KMS-11 (cell line): ENCODE measurements at regions not wholly inside any gene's neighbourhood (a gene's known extent, or its start where the extent isn't known, plus 50 kb on each side); places are given as distances from the start of the nearest gene placed in this dataset.

ENCODE experiments used
- H2AFZ ChIP-seq: fragments of 200-600 bp; sonication (generic); 2 replicates; pipeline ENCODE4 v1.6.1; 2016; ENCODE audit warnings: antibody characterized with exemption, mixed run types, low read depth
- H3K27ac ChIP-seq: fragments of 200-600 bp; sonication (generic); 2 replicates; pipeline ENCODE4 v1.6.1; 2016; ENCODE audit warnings: mild to moderate bottlenecking, mixed run types
- H3K27me3 ChIP-seq: fragments of 200-600 bp; sonication (generic); 2 replicates; pipeline ENCODE4 v1.6.1; 2017; ENCODE audit warnings: mild to moderate bottlenecking, low read depth, mixed run types, moderate library complexity; ENCODE audit not compliant: insufficient read depth
- H3K36me3 ChIP-seq: fragments of 200-600 bp; sonication (generic); 2 replicates; pipeline ENCODE4 v1.6.1; 2017; ENCODE audit warnings: mild to moderate bottlenecking, mixed run types; ENCODE audit not compliant: insufficient read depth
- H3K4me1 ChIP-seq: fragments of 200-600 bp; sonication (generic); 2 replicates; pipeline ENCODE4 v1.6.1; 2016; ENCODE audit warnings: mild to moderate bottlenecking, low read depth, mixed run types; ENCODE audit not compliant: poor library complexity, severe bottlenecking
- H3K4me2 ChIP-seq: fragments of 200-600 bp; sonication (generic); 2 replicates; pipeline ENCODE4 v1.7.0; 2016; ENCODE audit warnings: mild to moderate bottlenecking, mixed run types
- H3K4me3 ChIP-seq: fragments of 200-600 bp; sonication (generic); IDR thresholded peaks from 2 replicates; pipeline ENCODE4 v1.6.1; 2017; ENCODE audit warnings: low read depth, low read length, mixed read lengths; ENCODE audit not compliant: insufficient read depth
- H3K79me2 ChIP-seq: fragments of 200-600 bp; sonication (generic); 2 replicates; pipeline ENCODE4 v1.6.1; 2016; ENCODE audit warnings: low read depth, mixed run types; ENCODE audit not compliant: insufficient read depth
- H3K9ac ChIP-seq: fragments of 200-600 bp; sonication (generic); 2 replicates; pipeline ENCODE4 v1.6.1; 2016; ENCODE audit warnings: mild to moderate bottlenecking, mixed run types
- H4K20me1 ChIP-seq: fragments of 200-600 bp; sonication (generic); 2 replicates; pipeline ENCODE4 v1.6.1; 2016; ENCODE audit warnings: mild to moderate bottlenecking, mixed run types; ENCODE audit not compliant: insufficient read depth
- TF ChIP-seq, protein P1 (sequence below): fragments of 200-600 bp; sonication (generic); conservative IDR thresholded peaks from 2 replicates; pipeline ENCODE4 v1.6.1; 2017; ENCODE audit warnings: low read depth, mild to moderate bottlenecking, antibody characterized with exemption, low read length, moderate library complexity, mixed read lengths

DNA sequence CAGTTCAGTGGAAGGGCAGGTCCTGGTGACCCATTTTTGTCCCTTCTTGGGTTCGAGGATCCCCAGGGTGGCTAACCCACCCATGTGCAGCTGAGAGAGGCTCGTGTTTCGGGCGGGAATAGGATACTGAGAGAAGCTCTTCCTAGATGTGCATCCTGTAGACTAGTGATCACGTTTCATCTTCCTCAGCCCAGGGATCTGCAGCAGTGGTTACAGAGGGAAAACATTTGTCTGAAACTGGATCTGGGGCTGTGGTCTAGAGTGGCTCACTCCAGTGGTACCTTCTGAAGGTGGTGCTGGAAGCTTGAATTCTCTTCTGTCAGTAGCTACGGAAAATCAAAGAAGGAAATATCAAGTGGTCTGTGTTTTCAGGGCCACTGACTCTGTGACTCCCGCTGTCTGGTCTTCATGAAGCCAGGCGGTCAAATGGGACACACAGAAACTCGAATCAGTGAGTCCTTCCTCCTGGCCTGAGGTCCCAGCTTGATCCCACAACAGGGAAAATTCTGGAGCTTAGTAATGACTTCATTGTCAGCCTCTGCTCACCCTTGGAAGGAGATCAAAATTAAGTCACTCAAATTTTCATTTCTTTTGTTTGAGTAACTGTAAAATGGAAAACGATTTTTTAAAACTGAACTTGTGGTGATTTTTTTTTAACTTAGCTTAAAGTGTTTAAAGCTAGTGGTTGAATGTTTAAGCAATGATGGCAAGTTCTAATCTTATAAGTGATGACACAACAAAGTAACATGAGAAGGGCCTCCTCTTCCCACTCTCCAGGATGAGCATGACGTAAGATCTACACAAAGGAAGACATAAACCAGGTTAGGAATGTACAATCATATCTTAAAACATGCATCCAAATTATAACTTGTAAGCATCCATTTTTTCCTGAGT, 469.3 kb upstream of the KLF6 start:
- Histone ChIP-seq H3K4me3 (no peak overlapping the region), H3K4me1 (no peaks in the 10 kb centered on the region), H3K4me2 (no peak overlapping the region), H3K27ac (no peak overlapping the region), H3K27me3 (no peaks in the 10 kb centered on the region), H2AFZ (no peak overlapping the region), H3K9ac (no peak overlapping the region), H4K20me1 (no peaks in the 10 kb centered on the region), H3K36me3 (no peaks in the 10 kb centered on the region), H3K79me2 (no peaks in the 10 kb centered on the region)
- TF ChIP-seq, protein P1, sequence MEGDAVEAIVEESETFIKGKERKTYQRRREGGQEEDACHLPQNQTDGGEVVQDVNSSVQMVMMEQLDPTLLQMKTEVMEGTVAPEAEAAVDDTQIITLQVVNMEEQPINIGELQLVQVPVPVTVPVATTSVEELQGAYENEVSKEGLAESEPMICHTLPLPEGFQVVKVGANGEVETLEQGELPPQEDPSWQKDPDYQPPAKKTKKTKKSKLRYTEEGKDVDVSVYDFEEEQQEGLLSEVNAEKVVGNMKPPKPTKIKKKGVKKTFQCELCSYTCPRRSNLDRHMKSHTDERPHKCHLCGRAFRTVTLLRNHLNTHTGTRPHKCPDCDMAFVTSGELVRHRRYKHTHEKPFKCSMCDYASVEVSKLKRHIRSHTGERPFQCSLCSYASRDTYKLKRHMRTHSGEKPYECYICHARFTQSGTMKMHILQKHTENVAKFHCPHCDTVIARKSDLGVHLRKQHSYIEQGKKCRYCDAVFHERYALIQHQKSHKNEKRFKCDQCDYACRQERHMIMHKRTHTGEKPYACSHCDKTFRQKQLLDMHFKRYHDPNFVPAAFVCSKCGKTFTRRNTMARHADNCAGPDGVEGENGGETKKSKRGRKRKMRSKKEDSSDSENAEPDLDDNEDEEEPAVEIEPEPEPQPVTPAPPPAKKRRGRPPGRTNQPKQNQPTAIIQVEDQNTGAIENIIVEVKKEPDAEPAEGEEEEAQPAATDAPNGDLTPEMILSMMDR: no peak

DNA sequence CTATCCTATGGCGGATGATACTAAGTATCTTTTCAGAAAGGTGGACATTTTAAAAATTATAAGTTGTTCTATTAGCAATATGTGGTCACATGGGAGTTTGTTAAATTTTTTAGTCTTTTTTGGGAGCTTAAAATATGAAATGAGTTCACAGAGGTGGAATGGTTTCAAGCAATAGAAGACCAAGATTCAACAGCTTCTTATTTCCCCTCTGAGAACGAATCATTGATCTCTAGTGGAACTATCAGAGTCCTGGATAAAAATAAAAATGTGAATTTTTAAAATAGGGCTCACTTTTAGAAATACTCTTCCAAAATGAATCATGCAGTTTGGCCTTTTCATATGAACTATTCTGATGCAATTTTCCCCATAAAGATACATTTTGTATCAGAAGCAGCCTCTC, 467.7 kb upstream of the KLF6 start:
- Histone ChIP-seq H3K27ac (no peak overlapping the region), H3K36me3 (no peaks in the 10 kb centered on the region), H3K4me2 (no peak overlapping the region), H4K20me1 (no peaks in the 10 kb centered on the region), H3K27me3 (no peaks in the 10 kb centered on the region), H3K4me1 (no peaks in the 10 kb centered on the region), H2AFZ (no peak overlapping the region), H3K4me3 (no peak overlapping the region), H3K79me2 (no peaks in the 10 kb centered on the region), H3K9ac (no peak overlapping the region)
- TF ChIP-seq, protein P1: no peak

DNA sequence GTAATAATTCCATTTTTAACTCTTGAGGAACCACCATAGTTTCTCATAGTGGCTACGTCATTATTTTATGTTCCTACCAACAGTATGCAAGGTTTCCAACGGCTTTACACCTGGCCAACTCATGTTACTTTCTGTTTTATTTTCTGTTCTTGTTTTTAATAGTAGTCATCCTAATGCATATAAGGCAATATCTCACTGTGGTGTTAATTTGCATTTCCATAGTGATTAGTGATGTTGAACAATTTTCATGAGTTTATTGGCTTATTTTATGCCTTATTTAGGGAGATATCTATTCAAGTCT, 465.5 kb upstream of the KLF6 start:
- Histone ChIP-seq H3K27me3 (no peaks in the 10 kb centered on the region), H4K20me1 (no peaks in the 10 kb centered on the region), H3K4me2 (no peak overlapping the region), H3K36me3 (no peaks in the 10 kb centered on the region), H3K4me3 (no peak overlapping the region), H3K4me1 (no peaks in the 10 kb centered on the region), H3K9ac (no peak overlapping the region), H3K27ac (no peak overlapping the region), H3K79me2 (no peaks in the 10 kb centered on the region), H2AFZ (no peak overlapping the region)
- TF ChIP-seq, protein P1: no peak

DNA sequence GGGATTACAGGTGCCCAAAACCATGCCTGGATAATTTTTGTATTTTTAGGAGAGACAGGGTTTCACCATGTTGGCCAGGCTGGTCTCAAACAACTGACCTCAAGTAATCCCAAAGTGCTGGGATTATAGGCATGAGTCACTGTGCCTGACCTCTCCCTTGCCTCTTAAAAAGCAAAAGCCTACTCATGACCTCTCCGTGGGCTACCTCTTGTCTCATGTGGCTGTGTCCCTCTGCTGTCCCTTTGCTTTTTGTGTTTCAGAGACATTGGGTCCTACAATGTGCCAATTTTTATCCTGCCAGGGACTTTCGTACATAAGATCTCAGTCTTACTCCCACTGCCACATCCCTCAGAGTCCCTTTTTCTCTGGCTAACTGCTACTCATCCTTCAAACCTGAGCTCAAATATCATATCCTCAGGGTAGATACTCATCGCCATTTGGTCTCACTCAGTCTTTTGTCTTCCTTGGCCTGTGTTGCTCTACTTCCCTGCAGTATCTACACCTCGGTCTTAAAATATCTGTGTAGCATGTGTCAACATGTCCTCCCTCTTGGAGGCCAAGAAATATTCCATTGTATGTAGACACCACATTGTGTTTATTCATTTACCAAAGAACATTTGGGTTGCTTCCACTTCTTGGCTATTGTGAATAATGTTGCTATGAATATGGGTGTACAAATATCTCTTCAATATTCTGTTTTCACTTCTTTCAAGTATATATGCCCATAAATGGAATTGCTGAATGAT, 465.0 kb upstream of the KLF6 start:
- no peak overlapping the region for H3K27ac ChIP-seq
- no peak overlapping the region for H2AFZ ChIP-seq
- H3K9ac ChIP-seq: no peak overlapping the region
- H3K4me1 ChIP-seq: no peaks in the 10 kb centered on the region
- no peaks in the 10 kb centered on the region for H4K20me1 ChIP-seq
- no peak overlapping the region for H3K4me3 ChIP-seq
- H3K27me3 ChIP-seq: no peaks in the 10 kb centered on the region
- H3K4me2 ChIP-seq: no peak overlapping the region
- no peaks in the 10 kb centered on the region for H3K79me2 ChIP-seq
- no peaks in the 10 kb centered on the region for H3K36me3 ChIP-seq
- TF ChIP-seq, protein P1: no peak
